ENCODE measurements at regions not wholly inside any gene's neighbourhood (a gene's known extent, or its start where the extent isn't known, plus 50 kb on each side); places are given as distances from the start of the nearest gene placed in this dataset.
"Not testable (repeated sequence)": the region's sequence is repeated elsewhere in the genome, so short reads cannot be mapped to it uniquely, and the experiment has no call there.

DNA sequence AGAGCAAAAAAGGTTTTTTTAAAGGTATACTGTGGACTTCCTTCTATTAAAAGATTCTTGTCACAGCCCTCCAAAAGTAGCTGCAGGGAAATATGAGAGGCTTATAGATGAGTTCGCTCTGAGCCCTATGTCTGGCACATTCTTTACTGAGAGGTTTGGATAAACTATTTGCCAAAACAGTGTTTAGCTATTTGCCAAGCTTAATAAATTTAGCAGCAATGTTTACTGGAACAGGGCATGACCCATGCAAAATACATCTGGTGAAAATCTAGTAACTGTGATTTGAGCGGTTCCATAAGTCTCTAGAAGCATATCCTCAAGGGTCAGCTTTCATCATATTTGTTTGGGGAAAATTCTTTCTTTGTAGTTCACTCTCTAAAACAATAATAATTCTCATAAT is 1696.7 kb upstream of the PIK3C3 start:
- no peak for DNase-seq
- H3K27me3 ChIP-seq (replicated peaks; ENCODE audit: control insufficient read depth, insufficient read depth, low read length, poor library complexity, severe bottlenecking) = no peaks in the 10 kb centered on the region
- no peaks in the 10 kb centered on the region for H3K9me3 ChIP-seq (ENCODE audit: control insufficient read depth, low read length)
- H3K4me3 ChIP-seq (ENCODE audit: insufficient read depth, low read depth, low read length, poor library complexity, severe bottlenecking) = no peak overlapping the region
- no peaks in the 10 kb centered on the region for H3K36me3 ChIP-seq (ENCODE audit: control insufficient read depth, insufficient read depth, low read length)
- H3K4me1 ChIP-seq (ENCODE audit: control insufficient read depth, insufficient read depth, low read length, poor library complexity, severe bottlenecking) = no peaks in the 10 kb centered on the region
- H3K27ac ChIP-seq (ENCODE audit: insufficient read depth, low read length, poor library complexity, severe bottlenecking) = no peak overlapping the region

GRCh38 chr18:40250236-40250635 is 1704.8 kb upstream of the PIK3C3 start:
- Histone ChIP-seq H3K27me3 (replicated peaks; ENCODE audit: control insufficient read depth, insufficient read depth, low read length, poor library complexity, severe bottlenecking) (no peaks in the 10 kb centered on the region), H3K4me1 (ENCODE audit: control insufficient read depth, insufficient read depth, low read length, poor library complexity, severe bottlenecking) (no peaks in the 10 kb centered on the region), H3K27ac (ENCODE audit: insufficient read depth, low read length, poor library complexity, severe bottlenecking) (no peak overlapping the region), H3K4me3 (ENCODE audit: insufficient read depth, low read depth, low read length, poor library complexity, severe bottlenecking) (no peak overlapping the region), H3K36me3 (ENCODE audit: control insufficient read depth, insufficient read depth, low read length) (no peaks in the 10 kb centered on the region), H3K9me3 (ENCODE audit: control insufficient read depth, low read length) (no peaks in the 10 kb centered on the region)
- DNase-seq = no peak

DNA sequence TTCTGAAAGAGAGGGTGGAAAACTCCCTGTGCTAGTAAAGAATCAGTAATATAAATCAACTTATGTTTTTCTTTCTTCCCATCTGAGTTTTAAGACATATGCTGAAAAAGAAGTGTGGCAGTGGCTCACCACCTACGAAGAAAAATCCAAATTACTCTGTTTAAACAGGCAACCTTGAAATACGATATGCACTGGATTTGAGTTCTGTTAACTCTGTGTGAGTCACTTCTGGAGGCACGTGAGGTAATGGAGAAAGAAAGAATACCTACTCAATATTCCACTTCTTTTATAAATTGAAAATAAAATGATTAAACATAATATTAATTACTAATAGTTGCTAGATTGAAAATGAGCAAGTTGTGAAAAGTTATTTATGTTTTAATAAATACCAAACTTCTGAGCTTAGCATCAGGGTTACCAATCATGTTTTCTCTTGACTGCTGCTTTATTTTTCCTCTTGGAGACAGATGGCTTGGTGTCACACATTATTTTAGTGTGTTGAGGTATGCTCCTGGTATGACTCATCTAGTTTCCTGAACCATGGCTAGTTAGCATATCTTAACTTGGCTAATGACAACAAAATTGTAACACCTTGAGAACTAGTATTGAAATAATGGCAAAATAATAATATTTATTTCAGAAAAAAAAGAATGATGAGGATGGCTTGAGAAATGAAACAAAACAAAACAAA is 1705.5 kb upstream of the PIK3C3 start:
- no peak for DNase-seq
- Histone ChIP-seq H3K9me3 (ENCODE audit: control insufficient read depth, low read length) (no peaks in the 10 kb centered on the region), H3K4me1 (ENCODE audit: control insufficient read depth, insufficient read depth, low read length, poor library complexity, severe bottlenecking) (no peaks in the 10 kb centered on the region)

DNA sequence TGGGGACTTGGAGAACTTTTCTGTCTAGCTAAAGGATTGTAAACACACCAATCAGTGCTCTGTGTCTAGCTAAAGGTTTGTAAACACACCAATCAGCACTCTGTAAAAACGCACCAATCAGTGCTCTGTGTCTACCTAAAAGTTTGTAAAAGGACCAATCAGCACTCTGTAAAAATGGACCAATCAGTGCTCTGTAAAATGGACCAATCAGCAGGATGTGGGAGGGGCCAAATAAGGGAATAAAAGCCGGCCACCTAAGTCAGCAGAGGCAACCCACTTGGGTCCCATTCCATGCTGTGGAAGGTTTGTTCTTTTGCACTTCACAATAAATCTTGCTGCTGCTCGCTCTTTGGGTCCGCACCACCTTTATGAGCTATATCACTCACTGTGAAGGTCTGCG is 1709.4 kb upstream of the PIK3C3 start:
- not testable (repeated sequence) for H3K4me3 ChIP-seq (ENCODE audit: insufficient read depth, low read depth, low read length, poor library complexity, severe bottlenecking); H3K4me1 ChIP-seq (ENCODE audit: control insufficient read depth, insufficient read depth, low read length, poor library complexity, severe bottlenecking); H3K36me3 ChIP-seq (ENCODE audit: control insufficient read depth, insufficient read depth, low read length); H3K9me3 ChIP-seq (ENCODE audit: control insufficient read depth, low read length); DNase-seq; H3K27me3 ChIP-seq (replicated peaks; ENCODE audit: control insufficient read depth, insufficient read depth, low read length, poor library complexity, severe bottlenecking); H3K27ac ChIP-seq (ENCODE audit: insufficient read depth, low read length, poor library complexity, severe bottlenecking)

More for the DNA sequence above, 1705.5 kb upstream of the PIK3C3 start:
- Histone ChIP-seq H3K27me3 (replicated peaks; ENCODE audit: control insufficient read depth, insufficient read depth, low read length, poor library complexity, severe bottlenecking) (no peaks in the 10 kb centered on the region), H3K36me3 (ENCODE audit: control insufficient read depth, insufficient read depth, low read length) (no peaks in the 10 kb centered on the region), H3K4me3 (ENCODE audit: insufficient read depth, low read depth, low read length, poor library complexity, severe bottlenecking) (no peak overlapping the region), H3K27ac (ENCODE audit: insufficient read depth, low read length, poor library complexity, severe bottlenecking) (no peak overlapping the region)

GRCh38 chr18:40243607-40244006 is 1711.4 kb upstream of the PIK3C3 start:
- no peak for DNase-seq
- no peaks in the 10 kb centered on the region for H3K36me3 ChIP-seq (ENCODE audit: control insufficient read depth, insufficient read depth, low read length)

GRCh38 chr18:40235836-40236235 is 1719.2 kb upstream of the PIK3C3 start:
- no peak overlapping the region for H3K4me3 ChIP-seq (ENCODE audit: insufficient read depth, low read depth, low read length, poor library complexity, severe bottlenecking)
- H3K4me1 ChIP-seq (ENCODE audit: control insufficient read depth, insufficient read depth, low read length, poor library complexity, severe bottlenecking) = no peaks in the 10 kb centered on the region
- no peak for DNase-seq
- no peak overlapping the region for H3K27ac ChIP-seq (ENCODE audit: insufficient read depth, low read length, poor library complexity, severe bottlenecking)
- H3K9me3 ChIP-seq (ENCODE audit: control insufficient read depth, low read length) = no peaks in the 10 kb centered on the region
- no peaks in the 10 kb centered on the region for H3K36me3 ChIP-seq (ENCODE audit: control insufficient read depth, insufficient read depth, low read length)
- no peaks in the 10 kb centered on the region for H3K27me3 ChIP-seq (replicated peaks; ENCODE audit: control insufficient read depth, insufficient read depth, low read length, poor library complexity, severe bottlenecking)

More at GRCh38 chr18:40243607-40244006, 1711.4 kb upstream of the PIK3C3 start:
- no peaks in the 10 kb centered on the region for H3K27me3 ChIP-seq (replicated peaks; ENCODE audit: control insufficient read depth, insufficient read depth, low read length, poor library complexity, severe bottlenecking)
- H3K27ac ChIP-seq (ENCODE audit: insufficient read depth, low read length, poor library complexity, severe bottlenecking) = no peak overlapping the region
- no peaks in the 10 kb centered on the region for H3K4me1 ChIP-seq (ENCODE audit: control insufficient read depth, insufficient read depth, low read length, poor library complexity, severe bottlenecking)
- H3K4me3 ChIP-seq (ENCODE audit: insufficient read depth, low read depth, low read length, poor library complexity, severe bottlenecking) = no peak overlapping the region
- no peaks in the 10 kb centered on the region for H3K9me3 ChIP-seq (ENCODE audit: control insufficient read depth, low read length)

- no peaks in the 10 kb centered on the region for H3K4me1 ChIP-seq (ENCODE audit: control insufficient read depth, insufficient read depth, low read length, poor library complexity, severe bottlenecking)
- H3K27ac ChIP-seq (ENCODE audit: insufficient read depth, low read length, poor library complexity, severe bottlenecking) = no peak overlapping the region
- no peaks in the 10 kb centered on the region for H3K27me3 ChIP-seq (replicated peaks; ENCODE audit: control insufficient read depth, insufficient read depth, low read length, poor library complexity, severe bottlenecking)
- H3K9me3 ChIP-seq (ENCODE audit: control insufficient read depth, low read length) = no peaks in the 10 kb centered on the region
- H3K4me3 ChIP-seq (ENCODE audit: insufficient read depth, low read depth, low read length, poor library complexity, severe bottlenecking) = no peak overlapping the region
- H3K36me3 ChIP-seq (ENCODE audit: control insufficient read depth, insufficient read depth, low read length) = no peaks in the 10 kb centered on the region
- DNase-seq = no peak
These were observed 1719.7 kb upstream of the PIK3C3 start for GRCh38 chr18:40235323-40235722.

- H3K4me1 ChIP-seq (ENCODE audit: control insufficient read depth, insufficient read depth, low read length, poor library complexity, severe bottlenecking) = no peaks in the 10 kb centered on the region
- H3K9me3 ChIP-seq (ENCODE audit: control insufficient read depth, low read length) = no peaks in the 10 kb centered on the region
- no peak overlapping the region for H3K4me3 ChIP-seq (ENCODE audit: insufficient read depth, low read depth, low read length, poor library complexity, severe bottlenecking)
- H3K27me3 ChIP-seq (replicated peaks; ENCODE audit: control insufficient read depth, insufficient read depth, low read length, poor library complexity, severe bottlenecking) = no peaks in the 10 kb centered on the region
- H3K27ac ChIP-seq (ENCODE audit: insufficient read depth, low read length, poor library complexity, severe bottlenecking) = no peak overlapping the region
- no peak for DNase-seq
- H3K36me3 ChIP-seq (ENCODE audit: control insufficient read depth, insufficient read depth, low read length) = no peaks in the 10 kb centered on the region
These were observed 1721.0 kb upstream of the PIK3C3 start for GRCh38 chr18:40233931-40234616.

DNA sequence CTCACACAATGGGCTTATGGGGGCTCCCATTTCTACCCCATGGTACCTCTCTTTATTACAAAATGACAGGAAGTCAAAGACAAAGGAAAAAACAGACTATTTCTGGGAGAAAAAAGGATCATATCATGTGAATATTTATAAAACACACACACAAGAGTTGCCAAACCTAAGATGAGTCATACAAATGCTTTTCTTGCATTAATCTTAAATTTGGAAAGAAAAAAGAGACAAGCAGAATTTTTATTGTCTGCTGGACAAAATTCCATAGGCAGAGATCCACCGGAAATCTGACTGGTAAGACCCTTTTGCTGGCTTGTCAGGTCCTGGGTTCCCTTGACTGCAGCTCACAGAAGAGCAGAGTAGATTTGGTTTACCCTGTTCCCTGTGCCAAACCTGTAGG is 1732.3 kb upstream of the PIK3C3 start:
- H3K9me3 ChIP-seq (ENCODE audit: control insufficient read depth, low read length) = no peaks in the 10 kb centered on the region
- H3K4me1 ChIP-seq (ENCODE audit: control insufficient read depth, insufficient read depth, low read length, poor library complexity, severe bottlenecking) = no peaks in the 10 kb centered on the region
- H3K36me3 ChIP-seq (ENCODE audit: control insufficient read depth, insufficient read depth, low read length) = no peaks in the 10 kb centered on the region
- no peak overlapping the region for H3K27ac ChIP-seq (ENCODE audit: insufficient read depth, low read length, poor library complexity, severe bottlenecking)
- no peaks in the 10 kb centered on the region for H3K27me3 ChIP-seq (replicated peaks; ENCODE audit: control insufficient read depth, insufficient read depth, low read length, poor library complexity, severe bottlenecking)
- no peak overlapping the region for H3K4me3 ChIP-seq (ENCODE audit: insufficient read depth, low read depth, low read length, poor library complexity, severe bottlenecking)
- no peak for DNase-seq

- no peaks in the 10 kb centered on the region for H3K27me3 ChIP-seq (replicated peaks; ENCODE audit: control insufficient read depth, insufficient read depth, low read length, poor library complexity, severe bottlenecking)
- no peaks in the 10 kb centered on the region for H3K4me1 ChIP-seq (ENCODE audit: control insufficient read depth, insufficient read depth, low read length, poor library complexity, severe bottlenecking)
- no peaks in the 10 kb centered on the region for H3K36me3 ChIP-seq (ENCODE audit: control insufficient read depth, insufficient read depth, low read length)
- no peak overlapping the region for H3K4me3 ChIP-seq (ENCODE audit: insufficient read depth, low read depth, low read length, poor library complexity, severe bottlenecking)
- no peak overlapping the region for H3K27ac ChIP-seq (ENCODE audit: insufficient read depth, low read length, poor library complexity, severe bottlenecking)
- no peaks in the 10 kb centered on the region for H3K9me3 ChIP-seq (ENCODE audit: control insufficient read depth, low read length)
- no peak for DNase-seq
These were observed 1738.2 kb upstream of the PIK3C3 start for GRCh38 chr18:40216856-40217255.

All from effector memory CD4-positive, alpha-beta T cell (primary cell).